ENCODE measurements at regions not wholly inside any gene's neighbourhood (a gene's known extent, or its start where the extent isn't known, plus 50 kb on each side); places are given as distances from the start of the nearest gene placed in this dataset.
"Not testable (repeated sequence)": the region's sequence is repeated elsewhere in the genome, so short reads cannot be mapped to it uniquely, and the experiment has no call there.

- not testable (repeated sequence) for TF ChIP-seq MAX (IDR thresholded peaks at IDR 0.05; ENCODE audit: low read depth, low read length); NBN (IDR thresholded peaks at IDR 0.05); RAD21 (IDR thresholded peaks at IDR 0.05; ENCODE audit: insufficient read depth, low read depth, low read length); NR2C2 (IDR thresholded peaks at IDR 0.05; ENCODE audit: borderline replicate concordance, control insufficient read depth, insufficient read length, low read depth); KDM1A (IDR thresholded peaks at IDR 0.05; ENCODE audit: borderline replicate concordance); JUNB (IDR thresholded peaks at IDR 0.05); SIN3A (IDR thresholded peaks at IDR 0.05; ENCODE audit: low read depth, low read length); CTCF (IDR thresholded peaks at IDR 0.05 in 2 of 3, conservative IDR thresholded peaks at IDR 0.05 in 1 of 3; ENCODE audit: control insufficient read depth in 2 of 3, extremely low read depth in 1 of 3, insufficient read depth in 1 of 3, low read depth in 3 of 3, low read length in 3 of 3); ATF7 (IDR thresholded peaks at IDR 0.05; ENCODE audit: low read depth); MYC (IDR thresholded peaks at IDR 0.05; ENCODE audit: insufficient read depth, insufficient read length, insufficient replicate concordance, low read length, severe bottlenecking); USF2 (IDR thresholded peaks at IDR 0.05; ENCODE audit: borderline replicate concordance, low read depth, low read length); SMC3 (IDR thresholded peaks at IDR 0.05; ENCODE audit: borderline replicate concordance, low read length); ZNF24 (IDR thresholded peaks at IDR 0.05); ZZZ3 (IDR thresholded peaks at IDR 0.05; ENCODE audit: control insufficient read depth, insufficient read length, low read depth)
Observed at GRCh38 chr10:27326748-27327147, 86.2 kb upstream of the ACBD5 start.
